DMS114 treated with DMSO at 0.1 percent for 48 hours (cell line): ENCODE measurements at regions not wholly inside any gene's neighbourhood (a gene's known extent, or its start where the extent isn't known, plus 50 kb on each side); places are given as distances from the start of the nearest gene placed in this dataset.

Source experiments
- DNase-seq: peaks from one replicate; lab custom pipeline; 2025; ENCODE audit not compliant: unreplicated experiment; lab: John Stamatoyannopoulos, UW

DNA sequence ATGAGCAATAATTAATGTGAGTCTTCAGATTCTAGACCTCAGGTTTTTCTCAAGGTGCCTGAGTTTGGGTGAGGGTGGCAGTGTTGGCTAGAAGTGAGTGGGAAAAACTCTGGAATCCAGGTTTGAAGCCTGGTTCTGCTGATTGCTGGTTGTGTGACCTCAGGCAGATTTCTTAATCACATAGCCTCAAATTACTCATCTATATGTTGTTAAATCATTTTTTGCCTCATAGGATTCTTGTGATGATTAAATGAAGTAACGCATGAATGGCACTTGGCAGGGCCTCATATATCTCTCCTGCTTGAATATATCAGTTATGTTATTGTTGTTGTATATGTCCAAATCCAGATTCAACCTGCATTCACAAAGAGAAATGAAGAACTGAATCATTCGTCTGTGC lies 60.5 kb downstream of the NR2F2 start:
- DNase-seq, result no peak

DNA sequence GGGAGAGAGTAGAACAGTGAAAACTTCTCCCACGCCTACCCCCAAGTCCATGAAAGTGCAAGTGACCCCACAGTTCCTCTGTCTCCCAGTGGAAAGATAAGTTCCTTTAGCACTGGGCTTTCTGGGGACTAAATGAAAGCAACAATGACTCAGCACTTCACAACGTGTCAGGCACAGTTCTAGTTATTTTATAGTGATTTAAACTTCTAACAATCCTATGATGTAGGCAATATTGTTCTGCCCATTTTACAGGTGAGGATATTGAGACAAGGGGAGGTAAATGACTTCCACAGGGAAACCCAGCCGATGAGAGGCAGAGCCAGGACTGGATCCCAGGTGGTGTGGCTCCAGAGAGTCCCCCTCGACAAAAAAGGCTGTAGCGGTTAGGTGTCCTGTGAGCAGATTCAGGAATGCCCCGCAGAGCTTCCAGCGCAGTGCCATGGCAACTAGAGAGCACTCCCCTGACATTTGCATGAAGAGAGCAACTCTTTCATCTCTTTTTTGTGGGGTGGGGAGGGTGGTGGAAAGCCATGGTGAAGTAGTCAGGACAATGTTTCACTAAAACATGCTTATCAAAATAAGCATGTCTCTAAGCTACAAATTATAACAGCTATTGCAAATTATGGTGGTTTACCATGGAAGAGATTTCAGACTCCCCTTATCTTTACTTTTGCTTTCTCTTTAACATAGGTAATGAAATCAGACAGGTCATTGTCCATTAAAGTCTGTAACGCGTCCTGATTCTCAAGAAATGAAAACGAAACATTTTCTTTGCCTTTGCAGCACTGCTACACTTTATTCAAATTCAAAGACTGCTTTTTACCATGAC lies 62.1 kb downstream of the NR2F2 start:
- DNase-seq, result no peak

DNA sequence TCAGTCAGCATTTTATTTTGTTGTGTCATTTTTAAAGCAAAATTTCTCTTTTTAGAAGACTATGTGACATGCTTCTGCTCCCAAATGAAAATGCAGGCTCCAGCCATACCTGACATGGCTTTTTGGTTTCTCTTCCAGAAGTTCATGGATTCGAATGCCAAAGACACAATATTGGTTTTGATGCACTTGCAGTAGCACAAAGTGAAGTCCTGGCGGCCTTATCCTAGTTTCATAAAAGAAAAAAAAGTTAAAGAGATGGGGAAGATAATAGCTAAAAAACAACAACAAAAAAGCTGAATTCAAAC lies 62.7 kb downstream of the NR2F2 start:
- DNase-seq, result no peak

DNA sequence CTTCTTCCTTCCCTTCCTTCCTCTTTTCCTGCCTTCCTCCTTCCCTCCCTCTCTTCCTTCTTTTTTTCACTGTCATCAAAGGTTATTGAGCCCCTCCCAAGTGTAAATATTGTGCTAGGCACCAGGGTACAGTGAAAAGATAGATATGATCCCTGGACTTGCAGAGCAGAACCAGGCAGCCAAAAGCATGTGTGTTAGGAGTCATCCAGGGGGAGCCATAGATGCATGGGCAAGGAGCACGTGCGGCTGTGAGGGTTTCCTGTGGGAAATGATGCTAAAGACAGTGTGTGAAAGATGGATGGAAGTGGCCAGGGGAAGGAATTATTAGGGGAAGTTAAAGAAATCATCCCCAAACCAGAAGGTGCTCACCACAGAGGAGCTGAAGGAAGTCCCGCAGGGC lies 65.2 kb downstream of the NR2F2 start:
- no peak for DNase-seq

DNA sequence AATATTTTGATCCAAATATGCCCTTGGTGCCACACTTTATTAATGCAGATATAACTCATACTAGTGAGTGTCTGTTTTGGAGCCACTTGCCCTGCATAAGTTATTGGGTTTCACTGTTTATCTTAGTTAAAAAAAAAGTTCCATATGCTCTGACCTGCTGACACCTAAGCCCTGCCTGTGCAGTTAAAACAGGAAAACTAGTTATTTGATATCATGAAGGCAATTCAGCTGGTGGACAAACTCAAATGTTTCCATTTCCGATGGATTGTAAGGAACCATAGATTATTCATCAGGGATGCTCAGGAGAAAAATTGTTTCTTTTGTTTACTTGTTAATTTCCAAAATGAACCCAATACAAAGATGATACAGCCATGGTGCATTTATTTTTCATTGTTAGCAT lies 68.3 kb downstream of the NR2F2 start:
- no peak for DNase-seq

DNA sequence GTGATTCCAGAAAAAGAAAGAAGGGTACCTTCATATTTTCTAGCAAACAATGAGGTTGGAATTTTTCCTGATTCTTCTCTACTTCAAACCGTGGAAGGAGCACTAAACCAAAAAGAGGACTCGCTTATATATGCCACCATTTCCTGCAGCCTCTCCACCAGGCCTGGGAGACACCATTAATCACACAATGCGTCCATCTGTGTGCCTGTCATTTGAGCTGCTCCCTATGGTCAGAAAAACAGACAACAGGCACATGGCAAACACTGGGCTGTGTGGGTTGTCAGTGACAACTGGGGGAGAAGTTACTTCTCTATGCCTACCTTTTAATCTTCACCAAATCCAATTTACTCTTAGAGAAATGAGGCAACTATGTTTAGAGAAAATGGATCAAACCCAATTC lies 71.9 kb downstream of the NR2F2 start:
- DNase-seq, result no peak

DNA sequence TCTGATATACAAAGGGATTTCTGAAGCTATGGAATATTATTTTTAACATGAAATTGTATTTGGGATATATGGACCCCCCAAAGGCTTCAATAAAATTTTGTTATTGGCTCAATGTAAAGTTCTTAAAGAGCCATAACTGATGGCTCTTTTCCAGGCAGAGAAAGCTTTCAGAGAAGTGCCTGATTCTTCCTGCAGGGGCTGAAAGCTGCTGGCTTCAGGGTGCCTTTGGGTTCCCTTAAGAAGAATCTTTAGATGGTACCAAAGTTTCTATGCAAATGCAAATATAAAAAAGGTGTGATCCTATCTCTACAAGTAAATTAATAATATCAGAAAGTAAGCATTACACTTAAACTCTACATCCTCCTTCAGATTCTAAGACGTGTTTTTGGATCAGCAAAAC lies 72.6 kb downstream of the NR2F2 start:
- no peak for DNase-seq

DNA sequence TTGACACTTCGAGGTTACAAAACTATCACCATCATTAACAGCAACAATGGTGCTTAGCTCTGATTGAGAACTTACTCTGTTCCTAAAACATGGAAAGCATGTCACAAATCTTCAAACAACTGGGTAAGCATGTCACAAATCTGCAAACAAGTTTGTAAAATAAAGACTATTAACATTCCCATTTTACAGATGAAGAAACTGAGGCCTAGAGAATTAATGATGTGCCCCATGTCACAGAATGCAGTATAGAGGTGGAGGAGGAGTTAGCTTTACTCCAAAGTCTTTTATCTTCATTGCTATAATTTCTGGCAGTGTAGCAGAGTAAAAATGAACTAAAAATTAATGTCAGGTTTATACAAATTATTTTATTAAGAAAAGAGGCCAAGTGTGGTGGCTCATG lies 73.4 kb downstream of the NR2F2 start:
- DNase-seq, result no peak

DNA sequence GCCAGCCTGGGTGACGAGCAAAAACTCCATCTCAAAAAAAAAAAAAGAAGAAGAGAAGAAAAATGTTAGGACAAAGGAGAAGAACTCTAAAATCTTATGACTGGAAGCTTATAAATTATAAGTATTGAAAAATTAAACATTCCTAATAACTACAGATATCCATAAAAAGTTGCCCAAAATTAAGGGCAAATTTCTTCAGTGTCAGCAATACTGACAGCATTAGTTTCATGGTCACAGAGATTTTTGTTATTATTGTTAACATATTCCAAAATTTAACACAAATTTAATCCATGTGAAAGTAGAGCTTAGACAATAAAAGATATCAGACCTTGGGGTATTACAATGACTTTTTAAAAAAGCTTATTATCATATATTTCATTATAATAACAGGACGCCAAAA lies 74.1 kb downstream of the NR2F2 start:
- DNase-seq, result no peak

DNA sequence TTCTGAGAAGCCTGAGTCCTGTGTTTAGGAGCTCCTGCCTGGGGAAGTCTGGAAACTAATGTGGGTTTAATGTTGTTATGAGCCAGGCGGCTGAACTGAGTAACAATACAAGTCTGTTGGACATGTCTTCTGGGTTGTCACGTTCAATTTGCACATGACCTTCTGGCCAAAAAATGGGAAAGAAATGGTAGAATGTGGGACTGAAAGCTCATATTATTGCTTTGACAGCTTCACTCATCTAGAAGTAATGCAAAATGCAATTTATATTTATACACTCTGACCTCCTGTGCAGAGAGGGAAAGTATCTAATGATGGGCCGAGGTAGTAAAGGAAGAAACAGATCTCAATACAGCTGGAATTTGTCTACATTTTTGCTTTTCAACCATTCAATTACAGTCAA lies 75.8 kb downstream of the NR2F2 start:
- DNase-seq, result peak; percentile 82

DNA sequence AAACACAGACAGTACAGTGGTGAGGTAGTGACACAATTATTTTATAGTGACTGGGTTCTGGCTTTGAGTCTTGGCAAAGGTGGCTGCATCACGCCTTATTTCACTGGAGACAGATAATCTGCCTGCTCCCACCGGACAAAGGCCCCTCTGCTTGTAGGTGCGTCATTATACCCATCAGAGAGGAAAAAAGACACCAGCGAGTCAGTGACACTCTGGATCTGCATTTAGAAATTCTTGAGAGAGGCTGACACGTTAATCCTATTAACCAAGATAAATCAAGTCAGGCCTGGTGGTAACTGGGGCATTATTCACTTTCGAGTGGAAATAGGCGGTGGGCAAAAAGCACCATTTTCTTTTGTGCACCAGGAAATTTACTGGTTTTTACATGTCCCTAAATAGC lies 76.2 kb downstream of the NR2F2 start:
- no peak for DNase-seq

DNA sequence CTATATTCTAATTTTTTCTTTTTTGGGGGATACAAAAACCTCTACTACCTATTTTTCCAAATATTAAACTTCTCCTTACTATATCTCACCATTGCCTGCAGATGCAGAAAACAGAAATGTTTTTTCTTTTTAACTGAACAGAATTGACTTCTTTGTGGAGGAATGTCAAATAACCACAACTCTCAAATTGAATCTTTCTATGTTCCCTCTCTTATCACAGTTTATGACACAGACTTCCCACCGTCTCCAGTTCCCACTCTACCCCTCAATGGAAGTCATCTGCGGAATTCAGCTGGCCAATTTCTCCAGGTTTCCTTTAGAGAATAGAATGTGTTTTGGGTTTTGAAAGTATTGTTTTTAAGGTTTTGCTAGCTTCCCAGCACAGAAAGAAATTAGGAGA lies 77.0 kb downstream of the NR2F2 start:
- no peak for DNase-seq

DNA sequence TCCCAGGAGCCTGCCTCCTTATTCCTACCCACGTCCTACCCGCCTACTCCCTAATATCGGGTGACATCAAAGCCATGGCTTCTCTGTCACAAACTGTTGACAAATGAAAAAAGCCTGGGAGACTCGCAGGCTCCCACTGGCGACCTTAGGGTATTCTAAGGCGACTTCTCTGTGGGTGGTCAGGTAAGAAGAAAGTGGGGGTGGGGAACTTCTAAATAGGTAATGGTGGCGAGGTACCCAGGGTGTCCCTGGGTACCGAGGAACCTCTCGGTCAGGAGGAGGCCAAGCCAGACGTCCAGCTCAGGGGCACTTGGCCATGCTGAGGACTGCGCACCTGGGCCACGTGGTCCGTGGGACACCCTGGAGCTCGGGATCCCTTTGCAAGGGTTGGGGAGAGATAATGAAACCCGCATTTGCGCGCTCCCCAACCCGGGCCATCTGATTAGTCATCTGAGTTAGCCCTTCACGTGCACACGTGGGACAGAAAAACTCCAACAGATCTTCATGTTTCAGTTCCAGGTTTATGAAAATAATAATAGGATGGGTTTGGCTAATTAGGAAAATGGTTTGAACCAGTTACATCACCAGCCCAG lies 78.2 kb downstream of the NR2F2 start:
- DNase-seq, result no peak

DNA sequence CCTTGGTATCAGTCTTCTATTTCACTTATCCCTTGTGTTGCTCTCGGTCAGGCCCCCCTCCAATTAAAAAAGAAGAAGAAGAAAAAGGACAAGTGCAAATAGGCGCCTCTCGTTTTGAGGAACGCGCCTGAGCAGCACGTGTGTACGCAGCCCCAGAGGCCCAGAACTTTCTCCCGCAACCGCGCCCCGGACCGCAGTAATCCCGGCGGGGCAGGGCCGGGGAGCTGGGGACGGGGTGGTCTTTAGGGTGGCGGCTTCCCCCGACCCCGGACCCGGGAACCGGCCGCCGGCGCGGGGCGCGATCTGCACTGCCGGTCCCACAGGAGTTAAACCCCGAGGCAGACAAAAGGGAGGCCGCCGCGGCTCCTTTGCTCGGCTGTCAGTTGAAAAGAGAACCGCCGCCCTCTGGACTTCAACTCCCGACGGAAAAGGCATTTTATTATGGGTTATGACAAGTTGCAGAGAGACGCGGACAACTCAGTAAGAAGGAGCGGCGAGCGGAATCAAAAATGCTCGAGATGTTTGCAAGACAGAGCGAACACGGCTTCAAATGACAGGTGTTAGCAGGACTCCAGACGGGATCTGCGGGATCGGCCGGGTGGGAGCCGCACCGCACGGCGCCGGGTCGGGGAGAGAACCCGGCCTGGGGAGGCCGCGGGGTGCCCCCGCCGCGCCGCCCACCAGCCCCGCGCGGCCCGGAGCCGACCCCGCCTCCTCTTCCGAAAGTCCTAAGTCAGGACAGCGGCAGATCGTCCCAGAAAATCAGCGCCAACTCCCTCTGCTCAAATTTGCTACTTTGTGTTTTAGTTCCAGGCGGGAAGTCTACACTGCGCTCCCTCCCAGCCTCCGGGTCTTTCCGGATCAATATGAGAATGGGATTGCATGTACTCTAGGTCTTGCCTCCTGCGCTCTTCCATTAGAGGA lies 79.0 kb downstream of the NR2F2 start:
- DNase-seq, result no peak

DNA sequence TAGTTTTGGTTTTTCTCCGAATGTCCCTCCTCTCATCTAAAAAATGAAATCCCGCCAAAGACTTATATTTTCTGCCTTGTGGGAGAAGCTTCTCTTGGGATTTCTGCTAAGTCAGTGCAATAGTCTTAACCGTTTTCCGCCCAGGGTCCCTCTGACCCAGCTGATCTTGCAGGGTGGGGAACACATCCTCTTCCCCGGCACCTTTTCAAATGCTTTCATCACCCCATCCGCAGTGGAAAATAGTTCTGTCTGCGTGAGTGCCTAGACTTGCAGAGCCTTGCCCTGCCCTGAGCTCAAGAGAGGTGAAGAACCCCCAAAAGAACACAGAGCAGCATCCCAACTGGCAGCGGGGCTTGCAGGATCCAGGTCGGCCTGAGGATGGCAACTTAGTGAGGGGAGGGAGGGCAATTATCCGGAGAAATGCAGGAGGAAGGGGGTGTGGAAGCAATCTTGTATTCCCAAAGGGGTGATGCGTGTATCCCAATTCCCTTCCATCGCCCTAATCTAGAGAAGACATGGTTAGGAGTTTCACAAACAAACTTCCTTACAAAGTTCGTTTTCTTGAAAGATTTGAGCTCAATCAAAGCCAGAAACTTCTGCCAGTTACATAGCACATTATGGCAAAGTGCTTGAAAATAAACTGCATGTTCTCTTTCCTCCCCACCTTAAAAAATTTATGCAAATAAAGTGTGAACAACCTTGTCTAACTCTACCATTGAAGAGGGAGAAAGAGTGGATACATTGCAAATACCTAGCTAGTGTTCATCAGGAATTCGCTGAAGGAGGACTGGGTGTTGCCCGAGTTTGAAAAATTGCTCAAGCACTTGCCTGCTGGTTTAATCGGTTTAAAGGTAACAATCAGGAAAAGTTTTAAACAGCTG lies 79.9 kb downstream of the NR2F2 start:
- DNase-seq, result no peak

DNA sequence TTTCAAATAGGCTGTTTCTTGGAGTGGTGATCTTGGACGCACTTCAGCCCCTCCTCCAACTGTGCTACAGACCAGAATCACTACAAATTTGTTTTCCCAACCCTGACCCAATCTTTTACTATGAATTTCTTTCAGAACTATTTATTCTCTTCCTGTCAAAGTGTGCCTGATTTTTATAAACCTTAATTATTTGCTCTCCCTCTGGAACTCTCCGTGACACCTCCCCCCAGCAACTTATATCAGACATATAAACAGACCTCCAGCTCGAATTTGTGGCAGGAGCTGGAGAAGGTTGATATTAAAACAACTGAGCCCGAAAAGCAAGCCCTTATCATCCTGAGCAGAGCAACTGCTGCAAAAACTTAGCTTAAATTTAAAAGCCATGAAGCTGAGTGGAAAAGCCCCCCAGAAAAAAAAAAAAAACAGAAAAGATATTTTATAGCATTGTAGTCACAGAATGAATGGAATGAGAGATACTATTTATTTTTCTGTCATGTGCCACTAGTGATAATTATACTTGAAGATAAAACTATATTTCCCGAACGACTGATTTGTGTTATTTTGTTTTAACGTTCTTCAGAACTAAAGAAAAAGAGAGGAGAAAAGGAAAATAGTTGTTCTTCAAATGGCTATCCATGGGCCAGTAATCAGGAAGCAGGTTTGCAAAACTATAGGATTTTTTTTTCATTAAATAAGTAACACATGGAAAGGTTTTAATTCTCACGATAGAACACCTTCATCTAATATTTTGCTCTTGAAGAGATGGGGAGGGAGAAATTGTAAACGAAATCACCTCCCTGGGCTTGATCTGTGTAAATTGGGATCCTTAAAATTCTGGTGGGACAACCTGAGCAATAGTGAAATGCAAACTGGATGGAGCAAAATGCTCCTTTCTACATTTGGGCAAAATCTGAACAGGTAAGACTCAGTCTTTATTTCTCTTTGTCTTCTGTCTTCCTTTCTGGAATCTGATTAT lies 80.8 kb downstream of the NR2F2 start:
- DNase-seq, result peak; percentile 84

DNA sequence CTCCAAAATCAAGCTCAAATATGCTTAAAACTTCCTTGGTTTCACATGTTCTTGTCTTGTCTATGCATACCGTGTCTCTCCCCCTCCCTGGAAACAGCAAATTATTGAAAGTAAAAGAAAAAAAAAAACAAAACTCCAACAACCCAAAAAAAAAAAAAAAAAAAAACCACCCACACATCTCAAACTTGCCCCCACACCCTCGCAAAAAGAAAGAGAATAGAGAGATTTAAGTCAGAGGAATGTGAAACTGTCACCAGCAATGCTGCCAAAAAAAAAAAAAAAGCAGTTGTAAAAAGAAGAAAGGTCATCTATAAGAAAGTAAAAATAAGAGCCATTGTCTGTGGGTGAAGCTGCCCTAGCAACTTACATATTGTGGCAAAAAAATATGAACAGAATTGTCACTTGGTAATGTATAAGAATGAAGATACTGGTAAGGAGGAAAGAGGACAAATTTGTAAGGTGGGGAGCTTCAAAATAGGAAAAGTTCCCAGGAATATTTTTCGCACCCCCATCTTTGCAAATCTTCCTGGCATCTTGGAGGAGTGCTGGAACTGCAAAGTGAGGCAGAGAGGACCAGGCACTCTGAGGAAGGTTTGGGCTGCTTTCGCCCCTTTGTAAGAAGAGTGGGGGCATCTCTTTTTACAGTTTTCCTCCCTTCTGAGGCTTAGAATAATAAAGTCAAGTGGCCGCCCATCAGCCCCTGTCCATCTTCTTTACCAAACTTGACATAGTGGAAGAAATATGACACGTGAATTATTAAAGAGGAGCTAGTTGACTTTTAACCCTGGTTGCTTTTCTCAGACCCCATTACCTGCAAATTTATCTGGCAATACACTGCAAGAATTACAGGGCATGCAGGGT lies 81.8 kb downstream of the NR2F2 start:
- DNase-seq, result peak; percentile 84

DNA sequence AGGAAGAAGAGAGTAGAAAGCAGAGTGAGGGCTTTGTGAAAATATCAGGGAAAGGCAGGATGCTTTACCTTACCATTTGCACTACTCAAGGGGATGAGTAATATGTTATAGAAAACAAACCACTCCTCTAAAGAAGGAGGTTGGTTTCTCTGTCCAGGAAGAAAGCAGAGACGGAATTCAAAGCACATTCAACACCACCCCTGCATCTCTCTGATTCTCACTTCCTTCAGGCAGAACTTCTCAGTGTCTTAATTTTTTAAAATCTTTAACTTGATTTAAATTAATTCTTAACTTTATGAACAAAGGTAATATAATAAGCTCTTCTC lies 82.4 kb downstream of the NR2F2 start:
- DNase-seq, result no peak

DNA sequence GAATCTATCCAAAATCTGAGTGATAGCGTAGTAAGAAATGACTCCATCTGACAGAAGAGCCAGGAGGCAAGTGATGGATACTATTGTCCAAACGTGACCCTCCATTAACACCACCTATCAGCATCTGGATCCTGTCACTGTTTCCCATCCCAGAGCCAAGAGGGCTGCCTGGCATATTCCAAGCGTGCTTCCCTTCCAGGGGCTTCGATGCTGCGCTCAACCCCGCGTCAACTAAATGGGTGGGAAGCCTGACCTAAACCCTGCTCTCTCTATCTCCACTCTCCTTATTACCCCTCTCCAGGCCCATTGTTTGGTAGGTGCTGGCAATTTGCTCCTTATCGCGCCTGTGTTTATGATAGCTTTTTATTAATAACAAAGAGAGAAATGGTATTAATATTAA lies 83.2 kb downstream of the NR2F2 start:
- DNase-seq, result peak; percentile 85
